ENCODE measurements at regions not wholly inside any gene's neighbourhood (a gene's known extent, or its start where the extent isn't known, plus 50 kb on each side); places are given as distances from the start of the nearest gene placed in this dataset.

DNA sequence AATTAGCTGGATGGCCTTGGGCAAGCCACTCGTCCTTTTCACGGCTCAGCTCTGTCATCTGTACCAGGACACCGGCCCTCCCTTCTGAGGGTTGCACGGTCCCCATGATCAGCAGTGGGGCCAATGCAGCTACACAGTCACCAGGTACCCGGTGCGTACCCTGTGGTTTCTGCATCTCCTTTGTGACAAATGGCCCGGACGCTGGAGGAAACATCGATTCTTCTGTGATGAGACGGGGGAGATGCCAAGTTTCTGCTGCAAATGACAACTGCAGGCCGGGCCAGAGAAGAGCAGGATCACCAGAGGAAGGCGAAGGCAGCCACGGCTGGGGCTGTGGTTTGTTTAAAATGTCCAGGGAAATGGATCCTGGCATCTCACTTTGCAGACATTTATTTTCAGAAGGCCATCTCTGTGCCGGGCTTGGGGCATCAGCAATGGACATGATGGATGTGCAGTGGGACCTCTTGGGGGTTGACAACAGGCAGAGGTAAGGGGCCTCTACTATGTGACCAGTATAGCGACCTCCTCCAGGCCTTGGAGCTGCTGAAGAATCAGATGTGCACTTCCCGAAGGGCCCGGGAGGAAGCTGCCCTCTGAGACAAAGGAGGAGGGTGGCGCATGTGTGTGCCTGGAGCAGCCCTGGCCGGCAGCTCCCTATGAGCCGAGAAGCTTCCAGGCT is 221.9 kb upstream of the C1orf174 start:
- no peak overlapping the region for H3K4me3 ChIP-seq (ENCODE audit: low read depth, low read length)
- TF ChIP-seq, protein P1, sequence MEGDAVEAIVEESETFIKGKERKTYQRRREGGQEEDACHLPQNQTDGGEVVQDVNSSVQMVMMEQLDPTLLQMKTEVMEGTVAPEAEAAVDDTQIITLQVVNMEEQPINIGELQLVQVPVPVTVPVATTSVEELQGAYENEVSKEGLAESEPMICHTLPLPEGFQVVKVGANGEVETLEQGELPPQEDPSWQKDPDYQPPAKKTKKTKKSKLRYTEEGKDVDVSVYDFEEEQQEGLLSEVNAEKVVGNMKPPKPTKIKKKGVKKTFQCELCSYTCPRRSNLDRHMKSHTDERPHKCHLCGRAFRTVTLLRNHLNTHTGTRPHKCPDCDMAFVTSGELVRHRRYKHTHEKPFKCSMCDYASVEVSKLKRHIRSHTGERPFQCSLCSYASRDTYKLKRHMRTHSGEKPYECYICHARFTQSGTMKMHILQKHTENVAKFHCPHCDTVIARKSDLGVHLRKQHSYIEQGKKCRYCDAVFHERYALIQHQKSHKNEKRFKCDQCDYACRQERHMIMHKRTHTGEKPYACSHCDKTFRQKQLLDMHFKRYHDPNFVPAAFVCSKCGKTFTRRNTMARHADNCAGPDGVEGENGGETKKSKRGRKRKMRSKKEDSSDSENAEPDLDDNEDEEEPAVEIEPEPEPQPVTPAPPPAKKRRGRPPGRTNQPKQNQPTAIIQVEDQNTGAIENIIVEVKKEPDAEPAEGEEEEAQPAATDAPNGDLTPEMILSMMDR (IDR thresholded peaks at IDR 0.05; ENCODE audit: low read depth, low read length, missing control alignments): no peak
- DNase-seq (ENCODE audit: low read depth): no peak

DNA sequence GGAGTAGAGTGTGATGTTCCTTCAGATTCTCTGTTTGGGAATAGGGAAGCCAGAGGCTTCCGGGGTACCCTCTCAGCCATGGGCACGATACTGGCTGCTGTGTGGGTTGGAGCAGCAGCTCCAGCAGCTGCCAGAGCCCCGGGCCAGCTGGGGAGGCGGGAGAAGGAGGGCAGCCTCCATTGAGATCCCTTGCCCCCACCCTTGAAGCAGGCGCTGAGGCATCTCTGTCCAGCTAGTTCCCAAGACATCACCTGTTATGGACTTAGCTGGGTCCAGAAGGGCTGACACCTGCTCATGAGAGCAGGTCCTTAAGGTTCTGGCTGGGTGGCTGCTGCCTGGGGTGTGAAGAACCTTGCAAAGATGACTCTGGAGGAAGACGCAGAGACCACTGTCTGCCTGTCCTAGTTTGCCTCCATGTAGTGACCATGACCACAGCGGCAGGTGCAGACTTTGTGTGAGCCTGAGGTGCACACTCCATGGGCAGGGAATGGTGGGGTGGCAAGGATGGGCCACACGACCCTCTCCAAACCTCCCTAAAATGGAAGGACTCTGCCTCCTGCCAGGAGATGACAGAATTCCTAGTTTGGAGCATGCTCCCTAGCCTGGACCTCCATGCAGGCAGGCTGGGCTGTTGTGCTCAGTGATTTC is 222.6 kb upstream of the C1orf174 start:
- TF ChIP-seq, protein P1 (IDR thresholded peaks at IDR 0.05; ENCODE audit: low read depth, low read length, missing control alignments): no peak
- no peak for DNase-seq (ENCODE audit: low read depth)

DNA sequence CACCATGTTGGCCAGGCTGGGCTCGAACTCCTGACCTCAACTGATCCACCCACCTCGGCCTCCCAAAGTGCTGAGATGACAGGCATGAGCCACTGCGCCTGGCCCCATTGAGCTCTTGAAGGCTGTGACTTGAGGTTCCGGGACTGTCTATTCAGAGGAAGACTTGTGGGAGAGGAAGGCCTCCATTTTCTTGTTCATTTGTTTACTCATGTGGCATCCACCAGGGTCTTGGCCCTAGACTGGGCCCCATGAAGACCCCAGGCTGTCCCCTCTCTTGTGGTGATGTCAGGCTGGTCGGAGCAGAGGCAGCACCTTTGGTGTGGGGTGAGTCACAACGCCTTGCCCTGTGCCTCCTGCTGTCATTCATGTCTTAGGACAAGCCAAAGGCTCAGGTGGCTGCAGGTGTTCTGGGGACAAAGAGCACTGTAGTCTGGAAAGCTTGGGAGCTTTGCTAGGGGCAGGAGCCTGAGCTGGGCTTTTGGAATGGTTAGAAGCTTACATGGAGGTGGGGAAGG is 224.6 kb upstream of the C1orf174 start:
- TF ChIP-seq, protein P1 (IDR thresholded peaks at IDR 0.05; ENCODE audit: low read depth, low read length, missing control alignments): no peak
- DNase-seq (ENCODE audit: low read depth): no peak
- H3K4me3 ChIP-seq (ENCODE audit: low read depth, low read length): no peak overlapping the region

More for the DNA sequence above, 222.6 kb upstream of the C1orf174 start:
- no peak overlapping the region for H3K4me3 ChIP-seq (ENCODE audit: low read depth, low read length)

- H3K4me3 ChIP-seq (ENCODE audit: low read depth, low read length): no peak overlapping the region
- DNase-seq (ENCODE audit: low read depth): no peak
- TF ChIP-seq, protein P1 (IDR thresholded peaks at IDR 0.05; ENCODE audit: low read depth, low read length, missing control alignments): no peak
Measured at GRCh38 chr1:4126251-4126650, 226.2 kb upstream of the C1orf174 start.

- DNase-seq (ENCODE audit: low read depth): no peak
- TF ChIP-seq, protein P1 (IDR thresholded peaks at IDR 0.05; ENCODE audit: low read depth, low read length, missing control alignments): no peak
Measured at GRCh38 chr1:4126731-4127591, 226.9 kb upstream of the C1orf174 start.

GRCh38 chr1:4127592-4128140 is 227.6 kb upstream of the C1orf174 start:
- no peak for DNase-seq (ENCODE audit: low read depth)
- TF ChIP-seq, protein P1 (IDR thresholded peaks at IDR 0.05; ENCODE audit: low read depth, low read length, missing control alignments): no peak
- H3K4me3 ChIP-seq (ENCODE audit: low read depth, low read length): no peak overlapping the region

More at GRCh38 chr1:4126731-4127591, 226.9 kb upstream of the C1orf174 start:
- H3K4me3 ChIP-seq (ENCODE audit: low read depth, low read length): no peak overlapping the region
